ENCODE measurements at regions not wholly inside any gene's neighbourhood (a gene's known extent, or its start where the extent isn't known, plus 50 kb on each side); places are given as distances from the start of the nearest gene placed in this dataset.

DNA sequence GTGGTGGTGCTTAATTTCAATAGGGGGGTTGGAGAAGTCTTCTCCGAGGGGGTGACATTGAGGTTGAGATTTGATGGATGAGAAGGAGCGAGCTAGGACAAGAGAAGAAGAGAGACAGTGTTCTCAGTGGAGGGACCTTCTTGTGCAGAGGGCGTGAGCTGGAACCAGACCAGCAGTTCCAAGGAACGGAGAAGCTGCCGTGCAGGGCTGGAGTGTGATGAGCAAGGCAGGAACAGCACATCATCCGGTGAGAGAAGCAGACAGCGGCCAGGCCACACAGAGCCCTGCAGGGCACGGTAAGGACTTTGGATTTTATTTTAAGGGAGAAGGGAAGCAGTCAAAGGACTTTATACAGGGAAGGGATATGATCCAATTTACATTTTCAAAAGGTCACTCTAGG, 206.9 kb downstream of the MELK start:
- H3K79me2 ChIP-seq (ENCODE audit: insufficient read depth, low read length): no peaks in the 10 kb centered on the region
- no peak overlapping the region for H3K18ac ChIP-seq (ENCODE audit: insufficient read length, low read depth, low read length)
- H3K4ac ChIP-seq (ENCODE audit: low read depth, low read length): no peak overlapping the region
- H3K27ac ChIP-seq (ENCODE audit: insufficient read length, low read depth, low read length): no peak overlapping the region
- H2BK120ac ChIP-seq (ENCODE audit: low read depth, low read length, poor library complexity, severe bottlenecking): no peak overlapping the region
- no peak overlapping the region for H4K8ac ChIP-seq (replicated peaks; ENCODE audit: insufficient read length, low read depth, low read length)
- no CpG with 5 or more reads among the region's 8 CpGs for WGBS (ENCODE audit: extremely low coverage, insufficient read length, low lambda C conversion rate)
- no peak overlapping the region for H3K27ac Mint-ChIP-seq
- DNase-seq: no peak
- no peak overlapping the region for H3K56ac ChIP-seq (ENCODE audit: insufficient read length, low read depth, low read length)
- no peak overlapping the region for H2BK5ac ChIP-seq (ENCODE audit: insufficient read length, low read length)
- no peaks in the 10 kb centered on the region; a peak in 1 of 5 replicates for H3K9me3 Mint-ChIP-seq
- no peak overlapping the region for H2BK15ac ChIP-seq (ENCODE audit: low read depth, low read length)
- H3K36me3 Mint-ChIP-seq (ENCODE audit: insufficient read depth in 1 of 3, low read depth in 3 of 3): no peaks in the 10 kb centered on the region
- no peaks in the 10 kb centered on the region for H3K23me2 ChIP-seq (ENCODE audit: insufficient read length, low read depth, low read length, poor library complexity, severe bottlenecking)
- H3K27me3 Mint-ChIP-seq (ENCODE audit: low read depth): peaks cover 29% of the 10 kb centered on the region
- H3K79me1 ChIP-seq (ENCODE audit: insufficient read depth, low read depth, low read length, poor library complexity, severe bottlenecking): no peaks in the 10 kb centered on the region
- no peak overlapping the region for H2BK12ac ChIP-seq (ENCODE audit: insufficient read length, low read depth, low read length)
- H3K9ac ChIP-seq (ENCODE audit: extremely low read depth, insufficient read length, low read length): no peak overlapping the region
- no peaks in the 10 kb centered on the region for H3K27me3 ChIP-seq (ENCODE audit: insufficient read depth, low read length)
- no peak overlapping the region for H2AFZ ChIP-seq (ENCODE audit: low read length)
- no peaks in the 10 kb centered on the region for H3K9me3 ChIP-seq (ENCODE audit: control insufficient read depth, low read depth, low read length)
- no peak overlapping the region for H2AK5ac ChIP-seq (ENCODE audit: insufficient read length, low read length)
- no peak overlapping the region for H3K23ac ChIP-seq (ENCODE audit: insufficient read length, low read depth, low read length)
- no peak overlapping the region for H3K14ac ChIP-seq (ENCODE audit: insufficient read depth, low read length)
- no peak overlapping the region for H3K4me3 Mint-ChIP-seq
- TF ChIP-seq, protein P1, sequence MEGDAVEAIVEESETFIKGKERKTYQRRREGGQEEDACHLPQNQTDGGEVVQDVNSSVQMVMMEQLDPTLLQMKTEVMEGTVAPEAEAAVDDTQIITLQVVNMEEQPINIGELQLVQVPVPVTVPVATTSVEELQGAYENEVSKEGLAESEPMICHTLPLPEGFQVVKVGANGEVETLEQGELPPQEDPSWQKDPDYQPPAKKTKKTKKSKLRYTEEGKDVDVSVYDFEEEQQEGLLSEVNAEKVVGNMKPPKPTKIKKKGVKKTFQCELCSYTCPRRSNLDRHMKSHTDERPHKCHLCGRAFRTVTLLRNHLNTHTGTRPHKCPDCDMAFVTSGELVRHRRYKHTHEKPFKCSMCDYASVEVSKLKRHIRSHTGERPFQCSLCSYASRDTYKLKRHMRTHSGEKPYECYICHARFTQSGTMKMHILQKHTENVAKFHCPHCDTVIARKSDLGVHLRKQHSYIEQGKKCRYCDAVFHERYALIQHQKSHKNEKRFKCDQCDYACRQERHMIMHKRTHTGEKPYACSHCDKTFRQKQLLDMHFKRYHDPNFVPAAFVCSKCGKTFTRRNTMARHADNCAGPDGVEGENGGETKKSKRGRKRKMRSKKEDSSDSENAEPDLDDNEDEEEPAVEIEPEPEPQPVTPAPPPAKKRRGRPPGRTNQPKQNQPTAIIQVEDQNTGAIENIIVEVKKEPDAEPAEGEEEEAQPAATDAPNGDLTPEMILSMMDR (conservative IDR thresholded peaks at IDR 0.05): no peak
- no peaks in the 10 kb centered on the region for H4K20me1 ChIP-seq (ENCODE audit: control insufficient read depth, insufficient read depth, insufficient read length)
- no peaks in the 10 kb centered on the region for H3K4me1 ChIP-seq (ENCODE audit: insufficient read depth, low read length)
- H4K91ac ChIP-seq (ENCODE audit: insufficient read length, low read depth, low read length): no peak overlapping the region
- H3K4me1 Mint-ChIP-seq: peaks cover 5 to 12% of the 10 kb centered on the region in 2 experiments
- H4K5ac ChIP-seq (ENCODE audit: insufficient read length, low read depth, low read length): no peak overlapping the region
- H2BK20ac ChIP-seq (ENCODE audit: low read depth, low read length, poor library complexity, severe bottlenecking): no peak overlapping the region
- no peak overlapping the region for H3T11ph ChIP-seq (ENCODE audit: low read length)
- H3K4me2 ChIP-seq (ENCODE audit: insufficient read depth, insufficient read length, low read length): no peak overlapping the region

All from H9 (cell line).